Adrenal gland (tissue), 5 donors: ENCODE measurements at regions not wholly inside any gene's neighbourhood (a gene's known extent, or its start where the extent isn't known, plus 50 kb on each side); places are given as distances from the start of the nearest gene placed in this dataset.

Experiments used
- CTCF ChIP-seq, 6 experiments: fragments of 450-650 bp in 4 of 6; fragments of 200-600 bp in 2 of 6; sonication (generic) in 1 of 6; IDR thresholded peaks; 1 replicate in 5 of 6; 2 replicates in 1 of 6; pipeline versions ENCODE4 v1.5.1 to v1.8.0; 2016 to 2021; ENCODE audit warnings: antibody characterized with exemption in 6 of 6, mild to moderate bottlenecking in 2 of 6, moderate library complexity in 1 of 6
- POLR2A ChIP-seq, 2 donors: fragments of 450-650 bp; IDR thresholded peaks; one replicate each; pipeline ENCODE4 v1.6.1; 2017; ENCODE audit warnings: antibody characterized with exemption in 2 of 2, mild to moderate bottlenecking in 2 of 2, moderate library complexity in 1 of 2
- donor health status: DM: no; HTN: no; CAD: no.

DNA sequence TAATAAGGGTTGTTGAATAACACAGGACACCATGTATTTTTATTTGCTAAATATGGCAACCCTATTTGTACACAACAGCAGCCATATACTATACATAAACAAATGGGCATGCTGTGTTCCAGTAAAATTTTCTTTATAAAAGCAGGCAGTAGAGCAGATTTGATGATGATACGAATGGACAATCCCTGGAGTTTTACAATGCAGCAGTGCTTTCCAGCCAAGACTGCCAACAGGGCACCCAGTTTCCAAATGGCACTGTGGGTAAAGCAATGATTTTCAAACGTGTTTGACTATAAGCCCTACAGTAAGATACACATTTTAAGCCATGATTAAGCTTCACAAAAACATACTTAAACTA is 282.7 kb downstream of the NUAK1 start:
- TF ChIP-seq CTCF (IDR thresholded peaks at IDR 0.05) (no peak), POLR2A (IDR thresholded peaks at IDR 0.05) (no peak)
